ENCODE measurements at regions not wholly inside any gene's neighbourhood (a gene's known extent, or its start where the extent isn't known, plus 50 kb on each side); places are given as distances from the start of the nearest gene placed in this dataset.
"Not testable (repeated sequence)": the region's sequence is repeated elsewhere in the genome, so short reads cannot be mapped to it uniquely, and the experiment has no call there.

GRCh38 chr12:107847830-107848229, 73.3 kb downstream of the ASCL4 start:
- peaks cover 0 to 24% (median 19%) of the 10 kb centered on the region in 5 donors for H3K4me1 ChIP-seq (ENCODE audit: control insufficient read depth in 5 of 5, insufficient read depth in 5 of 5, low read length in 5 of 5)
- no peak overlapping the region for H3K9ac ChIP-seq (ENCODE audit: low read length in 5 of 5)
- no peaks in the 10 kb centered on the region for H3K9me3 ChIP-seq (ENCODE audit: control insufficient read depth in 5 of 5, low read length in 5 of 5)
- H3K27ac ChIP-seq (ENCODE audit: low read depth, low read length): no peak overlapping the region
- no peaks in the 10 kb centered on the region for H3K36me3 ChIP-seq (ENCODE audit: control insufficient read depth in 5 of 5, insufficient read depth in 5 of 5, low read length in 5 of 5)
- peaks cover 24 to 33% (median 28%) of the 10 kb centered on the region in 5 donors for H3K27me3 ChIP-seq (ENCODE audit: control insufficient read depth in 5 of 5, insufficient read depth in 4 of 5, low read length in 5 of 5)
- no peak overlapping the region for H3K4me3 ChIP-seq (ENCODE audit: low read depth in 1 of 5, low read length in 5 of 5)

DNA sequence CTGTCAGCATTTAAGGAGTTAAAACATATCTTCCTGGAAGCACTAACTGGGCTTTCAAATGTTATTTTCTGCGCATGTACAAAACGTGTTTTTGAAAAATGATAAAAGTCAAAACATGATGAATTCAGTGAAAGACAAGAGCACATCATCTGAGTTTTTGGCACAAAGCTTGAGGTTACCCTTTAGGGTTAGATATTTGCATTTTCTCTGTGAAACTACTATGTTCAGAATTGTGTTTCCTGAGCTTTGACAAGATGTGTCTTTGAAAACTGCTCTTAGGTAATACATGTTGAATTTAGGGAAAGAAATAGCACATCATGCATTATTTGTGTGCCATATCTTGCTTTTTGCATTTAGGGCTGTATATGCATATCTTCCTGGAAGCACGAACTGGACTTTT, 79.0 kb downstream of the ASCL4 start:
- peaks cover 0 to 9% (median 3%) of the 10 kb centered on the region in 5 donors for H3K27me3 ChIP-seq (ENCODE audit: control insufficient read depth in 5 of 5, insufficient read depth in 4 of 5, low read length in 5 of 5)
- no peak overlapping the region for H3K4me3 ChIP-seq (ENCODE audit: low read depth in 1 of 5, low read length in 5 of 5)
- H3K9ac ChIP-seq (ENCODE audit: low read length in 5 of 5): no peak overlapping the region
- no peaks in the 10 kb centered on the region for H3K36me3 ChIP-seq (ENCODE audit: control insufficient read depth in 5 of 5, insufficient read depth in 5 of 5, low read length in 5 of 5)
- H3K27ac ChIP-seq (ENCODE audit: low read depth, low read length): no peak overlapping the region
- no peaks in the 10 kb centered on the region for H3K4me1 ChIP-seq (ENCODE audit: control insufficient read depth in 5 of 5, insufficient read depth in 5 of 5, low read length in 5 of 5)
- no peaks in the 10 kb centered on the region for H3K9me3 ChIP-seq (ENCODE audit: control insufficient read depth in 5 of 5, low read length in 5 of 5)

GRCh38 chr12:107855471-107855870, 81.0 kb downstream of the ASCL4 start:
- H3K4me1 ChIP-seq (ENCODE audit: control insufficient read depth in 5 of 5, insufficient read depth in 5 of 5, low read length in 5 of 5): no peaks in the 10 kb centered on the region
- H3K36me3 ChIP-seq (ENCODE audit: control insufficient read depth in 5 of 5, insufficient read depth in 5 of 5, low read length in 5 of 5): no peaks in the 10 kb centered on the region
- H3K27ac ChIP-seq (ENCODE audit: low read depth, low read length): no peak overlapping the region
- H3K9me3 ChIP-seq (ENCODE audit: control insufficient read depth in 5 of 5, low read length in 5 of 5): no peaks in the 10 kb centered on the region
- peaks cover 0 to 3% (median 0%) of the 10 kb centered on the region in 5 donors for H3K27me3 ChIP-seq (ENCODE audit: control insufficient read depth in 5 of 5, insufficient read depth in 4 of 5, low read length in 5 of 5)
- no peak overlapping the region for H3K4me3 ChIP-seq (ENCODE audit: low read depth in 1 of 5, low read length in 5 of 5)
- H3K9ac ChIP-seq (ENCODE audit: low read length in 5 of 5): no peak overlapping the region

- Histone ChIP-seq H3K9me3 (ENCODE audit: control insufficient read depth in 5 of 5, low read length in 5 of 5) (no peaks in the 10 kb centered on the region), H3K9ac (ENCODE audit: low read length in 5 of 5) (no peak overlapping the region), H3K4me3 (ENCODE audit: low read depth in 1 of 5, low read length in 5 of 5) (no peak overlapping the region), H3K27me3 (ENCODE audit: control insufficient read depth in 5 of 5, insufficient read depth in 4 of 5, low read length in 5 of 5) (peaks cover 0 to 3% (median 0%) of the 10 kb centered on the region in 5 donors), H3K36me3 (ENCODE audit: control insufficient read depth in 5 of 5, insufficient read depth in 5 of 5, low read length in 5 of 5) (no peaks in the 10 kb centered on the region), H3K27ac (ENCODE audit: low read depth, low read length) (no peak overlapping the region), H3K4me1 (ENCODE audit: control insufficient read depth in 5 of 5, insufficient read depth in 5 of 5, low read length in 5 of 5) (no peaks in the 10 kb centered on the region)
Measured at GRCh38 chr12:107856096-107856495, 81.6 kb downstream of the ASCL4 start.

DNA sequence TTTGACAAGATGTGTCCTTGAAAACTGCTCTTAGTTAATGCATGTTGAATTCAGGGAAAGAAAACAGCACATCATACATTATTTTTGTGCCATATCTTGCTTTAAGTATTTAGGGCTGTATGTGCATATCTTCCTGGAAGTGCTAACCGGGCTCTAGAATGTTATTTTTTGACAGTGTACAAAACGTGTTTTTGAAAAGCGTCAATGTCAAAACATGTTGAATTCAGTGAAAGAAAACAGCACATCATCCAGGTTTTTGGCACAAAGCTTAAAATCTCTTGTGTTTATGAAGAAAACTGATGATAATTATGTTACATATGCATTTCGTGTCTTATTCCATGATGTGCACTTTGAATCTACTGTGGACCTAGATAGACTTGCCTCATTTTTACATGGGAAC, 82.7 kb downstream of the ASCL4 start:
- H3K9me3 ChIP-seq (ENCODE audit: control insufficient read depth in 5 of 5, low read length in 5 of 5): no peaks in the 10 kb centered on the region
- H3K27ac ChIP-seq (ENCODE audit: low read depth, low read length): no peak overlapping the region
- no peak overlapping the region for H3K9ac ChIP-seq (ENCODE audit: low read length in 5 of 5)
- H3K4me3 ChIP-seq (ENCODE audit: low read depth in 1 of 5, low read length in 5 of 5): no peak overlapping the region
- H3K36me3 ChIP-seq (ENCODE audit: control insufficient read depth in 5 of 5, insufficient read depth in 5 of 5, low read length in 5 of 5): no peaks in the 10 kb centered on the region
- peaks cover 0 to 3% (median 0%) of the 10 kb centered on the region in 5 donors for H3K27me3 ChIP-seq (ENCODE audit: control insufficient read depth in 5 of 5, insufficient read depth in 4 of 5, low read length in 5 of 5)
- no peaks in the 10 kb centered on the region for H3K4me1 ChIP-seq (ENCODE audit: control insufficient read depth in 5 of 5, insufficient read depth in 5 of 5, low read length in 5 of 5)

DNA sequence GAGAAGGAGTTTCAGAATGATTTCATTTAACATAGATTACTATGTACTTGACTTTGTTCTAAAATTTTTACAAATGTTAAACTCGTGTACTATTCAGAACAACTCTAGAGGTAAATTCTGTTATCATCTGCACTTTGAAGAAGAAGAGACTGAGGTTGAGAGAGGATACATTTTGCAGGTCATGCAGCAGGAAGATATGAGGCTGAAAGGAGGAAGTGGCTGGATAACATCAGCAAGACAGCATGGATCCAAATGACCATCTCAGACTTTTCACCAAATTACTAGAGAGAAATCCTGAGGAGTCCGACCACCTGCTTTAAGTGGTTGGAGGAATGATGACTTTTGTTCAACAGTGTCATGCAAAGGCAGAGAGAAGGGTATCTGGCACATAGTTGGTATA, 84.9 kb downstream of the ASCL4 start:
- no peaks in the 10 kb centered on the region for H3K36me3 ChIP-seq (ENCODE audit: control insufficient read depth in 5 of 5, insufficient read depth in 5 of 5, low read length in 5 of 5)
- no peak overlapping the region for H3K9ac ChIP-seq (ENCODE audit: low read length in 5 of 5)
- H3K27ac ChIP-seq (ENCODE audit: low read depth, low read length): no peak overlapping the region
- peaks cover 0 to 5% (median 3%) of the 10 kb centered on the region in 5 donors for H3K4me1 ChIP-seq (ENCODE audit: control insufficient read depth in 5 of 5, insufficient read depth in 5 of 5, low read length in 5 of 5)
- H3K4me3 ChIP-seq (ENCODE audit: low read depth in 1 of 5, low read length in 5 of 5): no peak overlapping the region
- peaks cover 0 to 3% (median 3%) of the 10 kb centered on the region in 5 donors for H3K27me3 ChIP-seq (ENCODE audit: control insufficient read depth in 5 of 5, insufficient read depth in 4 of 5, low read length in 5 of 5)
- no peaks in the 10 kb centered on the region for H3K9me3 ChIP-seq (ENCODE audit: control insufficient read depth in 5 of 5, low read length in 5 of 5)

DNA sequence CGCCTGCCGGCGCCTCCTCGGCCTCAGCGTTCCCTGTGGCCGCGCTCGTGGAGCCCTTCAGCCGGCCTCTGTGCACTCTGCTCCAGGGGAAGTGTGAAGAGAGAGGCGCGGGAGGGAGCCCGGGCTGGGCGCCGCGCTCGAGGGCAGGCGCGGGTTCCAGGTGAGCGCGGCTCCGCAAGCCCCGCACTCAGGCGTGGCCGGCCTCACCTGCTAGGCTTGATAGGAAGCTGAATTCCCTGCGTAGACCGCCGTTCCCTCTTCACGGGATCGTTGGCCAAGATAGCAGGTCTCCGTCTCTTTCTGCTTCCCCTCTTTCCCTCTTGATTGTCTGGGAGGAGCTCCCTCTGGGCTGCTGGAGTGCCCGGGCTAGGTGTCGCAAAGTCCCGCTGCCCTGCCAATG, 89.7 kb downstream of the ASCL4 start:
- H3K4me1 ChIP-seq (ENCODE audit: control insufficient read depth in 5 of 5, insufficient read depth in 5 of 5, low read length in 5 of 5): peaks cover 0 to 7% (median 3%) of the 10 kb centered on the region in 5 donors
- peaks cover 0 to 8% (median 6%) of the 10 kb centered on the region in 5 donors for H3K27me3 ChIP-seq (ENCODE audit: control insufficient read depth in 5 of 5, insufficient read depth in 4 of 5, low read length in 5 of 5)
- peak overlapping the region in 4 of 5 donors; percentile 42 to 57 (median 48) for H3K4me3 ChIP-seq (ENCODE audit: low read depth in 1 of 5, low read length in 5 of 5)
- H3K36me3 ChIP-seq (ENCODE audit: control insufficient read depth in 5 of 5, insufficient read depth in 5 of 5, low read length in 5 of 5): no peaks in the 10 kb centered on the region
- H3K9me3 ChIP-seq (ENCODE audit: control insufficient read depth in 5 of 5, low read length in 5 of 5): no peaks in the 10 kb centered on the region
- H3K27ac ChIP-seq (ENCODE audit: low read depth, low read length): no peak overlapping the region
- H3K9ac ChIP-seq (ENCODE audit: low read length in 5 of 5): peak overlapping the region in 1 of 5 donors; percentile 4

- peak overlapping the region in 1 of 5 donors; percentile 57 for H3K4me3 ChIP-seq (ENCODE audit: low read depth in 1 of 5, low read length in 5 of 5)
- H3K36me3 ChIP-seq (ENCODE audit: control insufficient read depth in 5 of 5, insufficient read depth in 5 of 5, low read length in 5 of 5); H3K27me3 ChIP-seq (ENCODE audit: control insufficient read depth in 5 of 5, insufficient read depth in 4 of 5, low read length in 5 of 5): not testable (repeated sequence)
Measured at GRCh38 chr12:107864727-107865126, 90.2 kb downstream of the ASCL4 start.

DNA sequence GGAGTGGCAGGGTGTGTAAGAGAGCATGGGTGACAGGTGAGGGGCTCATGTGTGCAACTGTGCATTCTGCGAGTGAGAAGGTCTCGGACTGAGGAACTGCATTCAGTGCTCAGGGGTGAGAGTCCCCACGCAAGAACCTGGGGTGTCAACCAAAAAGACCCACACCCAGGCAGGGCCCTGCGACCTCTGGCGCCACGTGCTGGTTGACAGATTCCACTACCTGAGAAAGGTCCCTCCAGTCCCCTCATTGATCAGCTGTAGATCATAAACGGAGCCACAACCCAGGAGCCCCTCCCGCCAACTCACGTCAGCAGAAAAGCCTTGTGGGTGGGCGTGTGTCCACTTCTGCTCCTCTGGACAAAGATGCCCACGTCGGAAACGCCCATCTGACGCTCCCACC, 98.7 kb downstream of the ASCL4 start:
- H3K9ac ChIP-seq (ENCODE audit: low read length in 5 of 5): no peak overlapping the region

More at GRCh38 chr12:107864727-107865126, 90.2 kb downstream of the ASCL4 start:
- H3K9ac ChIP-seq (ENCODE audit: low read length in 5 of 5); H3K27ac ChIP-seq (ENCODE audit: low read depth, low read length); H3K4me1 ChIP-seq (ENCODE audit: control insufficient read depth in 5 of 5, insufficient read depth in 5 of 5, low read length in 5 of 5); H3K9me3 ChIP-seq (ENCODE audit: control insufficient read depth in 5 of 5, low read length in 5 of 5): not testable (repeated sequence)

DNA sequence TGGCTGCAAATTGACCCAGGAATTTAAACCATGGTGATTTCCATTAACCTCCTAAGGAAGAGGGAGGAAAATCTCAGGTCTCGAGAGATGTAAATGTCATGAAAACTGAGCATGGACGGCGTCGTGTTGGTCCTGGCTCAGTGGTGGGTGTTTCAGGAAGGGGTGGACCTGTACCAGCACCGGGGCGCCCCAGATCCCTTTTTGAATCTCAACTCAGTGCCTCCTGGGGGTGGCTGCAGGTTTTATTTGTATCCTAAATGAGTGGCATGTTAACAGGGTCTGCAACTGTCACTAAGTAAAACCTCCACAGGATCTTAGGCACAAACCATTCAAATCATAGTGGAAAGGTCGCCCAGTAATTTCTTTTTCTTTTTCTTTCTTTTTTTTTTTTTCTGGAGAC, 101.3 kb downstream of the ASCL4 start:
- no peaks in the 10 kb centered on the region for H3K9me3 ChIP-seq (ENCODE audit: control insufficient read depth in 5 of 5, low read length in 5 of 5)
- no peak overlapping the region for H3K27ac ChIP-seq (ENCODE audit: low read depth, low read length)
- H3K27me3 ChIP-seq (ENCODE audit: control insufficient read depth in 5 of 5, insufficient read depth in 4 of 5, low read length in 5 of 5): peaks cover 3 to 12% (median 10%) of the 10 kb centered on the region in 5 donors
- H3K4me1 ChIP-seq (ENCODE audit: control insufficient read depth in 5 of 5, insufficient read depth in 5 of 5, low read length in 5 of 5): no peaks in the 10 kb centered on the region
- H3K36me3 ChIP-seq (ENCODE audit: control insufficient read depth in 5 of 5, insufficient read depth in 5 of 5, low read length in 5 of 5): no peaks in the 10 kb centered on the region
- H3K9ac ChIP-seq (ENCODE audit: low read length in 5 of 5): no peak overlapping the region
- no peak overlapping the region for H3K4me3 ChIP-seq (ENCODE audit: low read depth in 1 of 5, low read length in 5 of 5)

More for the DNA sequence above, 98.7 kb downstream of the ASCL4 start:
- H3K4me3 ChIP-seq (ENCODE audit: low read depth in 1 of 5, low read length in 5 of 5): no peak overlapping the region
- no peaks in the 10 kb centered on the region for H3K36me3 ChIP-seq (ENCODE audit: control insufficient read depth in 5 of 5, insufficient read depth in 5 of 5, low read length in 5 of 5)
- H3K9me3 ChIP-seq (ENCODE audit: control insufficient read depth in 5 of 5, low read length in 5 of 5): no peaks in the 10 kb centered on the region
- H3K27me3 ChIP-seq (ENCODE audit: control insufficient read depth in 5 of 5, insufficient read depth in 4 of 5, low read length in 5 of 5): peaks cover 4 to 14% (median 11%) of the 10 kb centered on the region in 5 donors
- no peaks in the 10 kb centered on the region for H3K4me1 ChIP-seq (ENCODE audit: control insufficient read depth in 5 of 5, insufficient read depth in 5 of 5, low read length in 5 of 5)
- no peak overlapping the region for H3K27ac ChIP-seq (ENCODE audit: low read depth, low read length)

Measured in subcutaneous abdominal adipose tissue (tissue), 5 donors.